Right atrium auricular region (tissue), 2 donors: ENCODE measurements at regions not wholly inside any gene's neighbourhood (a gene's known extent, or its start where the extent isn't known, plus 50 kb on each side); places are given as distances from the start of the nearest gene placed in this dataset.
A peak's percentile ranks its signal among the peaks of the same experiment; 100 is the strongest.

Source experiments
- DNase-seq: peaks from one replicate; pipeline ENCODE4 v3.0.0-alpha.2; 2019; ENCODE audit warnings: low spot score
- H3K27ac ChIP-seq, 2 donors: fragments of 200-600 bp; sonication (generic); 1 replicate in 1 of 2; 2 replicates in 1 of 2; pipeline ENCODE4 v1.5.1; 2016 to 2019
- H3K27me3 ChIP-seq, 2 donors: fragments of 200-600 bp; sonication (generic); one replicate each; pipeline versions ENCODE4 v1.5.1 to v1.6.0; 2017 to 2019
- H3K36me3 ChIP-seq: fragments of 200-600 bp; sonication (generic); one replicate; pipeline ENCODE4 v1.5.1; 2016
- H3K4me1 ChIP-seq, 2 donors: fragments of 200-600 bp; sonication (generic); one replicate each; pipeline versions ENCODE4 v1.5.1 to v1.6.0; 2017 to 2019
- H3K4me3 ChIP-seq, 2 donors: fragments of 200-600 bp; sonication (generic); 1 replicate in 1 of 2; 2 replicates in 1 of 2; pipeline ENCODE4 v1.5.1; 2017 to 2019; ENCODE audit warnings: mild to moderate bottlenecking in 1 of 2, moderate library complexity in 1 of 2
- H3K9me3 ChIP-seq, 2 donors: fragments of 200-600 bp; sonication (generic); one replicate each; pipeline ENCODE4 v1.5.1; 2019
- TF ChIP-seq, protein P1 (sequence below), 2 donors: fragments of 200-600 bp; sonication (generic); IDR thresholded peaks; one replicate each; pipeline ENCODE4 v1.5.1; 2019; ENCODE audit warnings: antibody characterized with exemption in 2 of 2

DNA sequence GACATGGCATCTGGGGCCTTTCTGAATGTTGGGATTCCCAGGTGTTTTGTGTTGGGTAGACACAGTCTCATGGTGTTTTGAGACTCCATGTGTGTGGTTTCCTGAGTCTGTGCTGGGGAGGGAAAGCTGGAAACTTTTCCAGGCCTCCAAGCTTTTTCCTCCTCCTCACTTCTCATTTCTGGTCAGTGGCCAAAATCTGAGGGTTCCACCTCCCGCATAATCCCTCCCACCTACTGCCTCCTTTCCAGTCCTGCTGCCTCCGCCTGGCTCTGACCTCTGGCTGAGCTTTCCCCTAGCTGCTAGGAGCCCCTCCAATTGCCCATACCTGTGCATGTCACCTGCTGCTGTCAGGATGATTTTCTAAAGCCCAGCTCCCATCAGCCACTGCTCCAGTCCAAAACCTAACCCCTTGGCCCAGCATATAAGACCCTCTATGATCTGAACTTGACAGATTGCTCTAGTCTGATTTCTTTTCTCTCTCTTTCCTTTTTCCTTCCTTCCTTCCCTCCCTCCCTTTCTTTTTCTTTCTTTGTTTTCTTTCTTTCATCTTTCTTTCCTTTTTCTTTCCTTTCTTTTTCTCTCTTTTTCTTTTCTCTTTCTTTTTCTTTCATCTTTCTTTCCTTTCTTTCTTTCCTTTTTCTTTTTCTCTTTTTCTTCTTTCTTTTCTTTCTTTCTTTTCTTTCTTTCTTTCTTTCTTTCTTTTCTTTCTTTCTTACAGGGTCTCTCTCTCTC lies 51.4 kb upstream of the NECTIN1 start:
- peak overlapping the region; percentile 73 to 74 for H3K27ac ChIP-seq
- no peak for DNase-seq
- TF ChIP-seq, protein P1, sequence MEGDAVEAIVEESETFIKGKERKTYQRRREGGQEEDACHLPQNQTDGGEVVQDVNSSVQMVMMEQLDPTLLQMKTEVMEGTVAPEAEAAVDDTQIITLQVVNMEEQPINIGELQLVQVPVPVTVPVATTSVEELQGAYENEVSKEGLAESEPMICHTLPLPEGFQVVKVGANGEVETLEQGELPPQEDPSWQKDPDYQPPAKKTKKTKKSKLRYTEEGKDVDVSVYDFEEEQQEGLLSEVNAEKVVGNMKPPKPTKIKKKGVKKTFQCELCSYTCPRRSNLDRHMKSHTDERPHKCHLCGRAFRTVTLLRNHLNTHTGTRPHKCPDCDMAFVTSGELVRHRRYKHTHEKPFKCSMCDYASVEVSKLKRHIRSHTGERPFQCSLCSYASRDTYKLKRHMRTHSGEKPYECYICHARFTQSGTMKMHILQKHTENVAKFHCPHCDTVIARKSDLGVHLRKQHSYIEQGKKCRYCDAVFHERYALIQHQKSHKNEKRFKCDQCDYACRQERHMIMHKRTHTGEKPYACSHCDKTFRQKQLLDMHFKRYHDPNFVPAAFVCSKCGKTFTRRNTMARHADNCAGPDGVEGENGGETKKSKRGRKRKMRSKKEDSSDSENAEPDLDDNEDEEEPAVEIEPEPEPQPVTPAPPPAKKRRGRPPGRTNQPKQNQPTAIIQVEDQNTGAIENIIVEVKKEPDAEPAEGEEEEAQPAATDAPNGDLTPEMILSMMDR (IDR thresholded peaks at IDR 0.05) = no peak
- peaks cover 0 to 42% of the 10 kb centered on the region in 2 donors for H3K4me1 ChIP-seq
- no peaks in the 10 kb centered on the region for H3K27me3 ChIP-seq
- H3K36me3 ChIP-seq = no peaks in the 10 kb centered on the region
- no peaks in the 10 kb centered on the region for H3K9me3 ChIP-seq
- H3K4me3 ChIP-seq = no peak overlapping the region

DNA sequence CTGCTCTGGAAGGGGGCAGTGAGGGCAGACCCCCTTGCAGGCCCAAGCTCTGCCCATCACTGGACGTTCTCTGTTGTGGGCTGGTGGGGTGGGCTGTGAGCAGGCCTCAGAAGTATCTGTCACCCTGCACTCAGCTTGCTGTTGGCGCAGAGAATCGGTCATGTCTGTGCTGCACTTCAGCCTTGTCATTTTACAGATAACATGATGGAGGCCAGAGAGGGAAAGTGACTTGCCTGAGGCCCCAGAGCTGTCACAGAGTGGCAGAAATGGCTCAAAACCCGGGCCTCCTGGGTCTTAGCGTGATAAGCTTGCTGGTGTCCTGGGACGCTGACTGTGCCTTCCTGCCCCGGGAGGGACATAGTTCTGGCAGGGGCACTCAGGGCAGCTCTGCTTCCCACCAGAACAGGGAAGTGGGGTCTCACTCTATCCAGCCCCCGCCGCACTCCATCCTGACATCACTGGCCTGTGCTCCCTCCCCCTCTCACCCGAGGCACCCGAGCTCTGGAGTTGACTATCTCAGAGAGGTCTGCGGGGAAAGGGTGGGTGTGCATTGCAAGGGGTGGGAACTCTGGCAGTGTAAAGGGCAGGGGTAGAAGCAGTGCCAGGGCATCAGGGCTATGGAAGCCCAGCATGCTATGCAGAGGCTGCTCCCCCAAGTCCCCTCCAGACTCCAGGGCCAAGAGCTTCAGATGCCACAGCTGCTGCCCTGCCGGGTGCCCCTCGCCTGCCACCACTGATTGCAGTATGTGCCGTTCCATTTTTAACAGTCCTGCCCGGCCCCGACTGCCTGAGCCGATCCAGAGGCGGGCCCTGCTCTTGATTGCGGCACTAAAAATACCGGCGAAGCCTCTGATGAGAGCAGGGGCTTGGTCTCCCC lies 50.4 kb upstream of the NECTIN1 start:
- H3K9me3 ChIP-seq = no peaks in the 10 kb centered on the region
- TF ChIP-seq, protein P1 (IDR thresholded peaks at IDR 0.05) = no peak
- no peak for DNase-seq
- H3K4me3 ChIP-seq = no peak overlapping the region
- H3K4me1 ChIP-seq = peaks cover 0 to 42% of the 10 kb centered on the region in 2 donors
- no peaks in the 10 kb centered on the region for H3K36me3 ChIP-seq
- peak overlapping the region; percentile 73 to 74 for H3K27ac ChIP-seq
- no peaks in the 10 kb centered on the region for H3K27me3 ChIP-seq
